HEK293 (cell line): ENCODE measurements at regions not wholly inside any gene's neighbourhood (a gene's known extent, or its start where the extent isn't known, plus 50 kb on each side); places are given as distances from the start of the nearest gene placed in this dataset.

Experiments used
- CTCF ChIA-PET: fragments of 350-600 bp; formaldehyde crosslinking; extraction: SDS; loops from one replicate; lab custom pipeline; 2021; ENCODE audit warnings: antibody characterized with exemption; lab: Yijun Ruan, JAX
- POLR2A ChIA-PET: fragments of 300-600 bp; formaldehyde crosslinking; extraction: SDS; loops from one replicate; lab custom pipeline; 2020; ENCODE audit warnings: antibody characterized with exemption, inconsistent platforms; lab: Yijun Ruan, JAX
- H3K27ac ChIP-seq: fragments of 200-500 bp; sonication (Bioruptor generic); 2 replicates; pipeline ENCODE4 v1.5.1; 2014; ENCODE audit warnings: low read depth, low read length, control low read depth, inconsistent platforms; ENCODE audit errors: extremely low read depth
- H3K36me3 ChIP-seq, 2 experiments: fragments of 200-500 bp in 1 of 2; sonication (Bioruptor generic) in 1 of 2; 1 replicate in 1 of 2; 2 replicates in 1 of 2; pipeline ENCODE4 v1.5.1; 2014 to 2017; ENCODE audit warnings: inconsistent platforms in 2 of 2, low read length in 2 of 2; ENCODE audit not compliant: control insufficient read depth in 2 of 2, insufficient read depth in 1 of 2
- H3K4me1 ChIP-seq: fragments of 200-500 bp; sonication (Bioruptor generic); 2 replicates; pipeline ENCODE4 v1.5.1; 2014; ENCODE audit warnings: mild to moderate bottlenecking, low read length, inconsistent platforms; ENCODE audit not compliant: control insufficient read depth, insufficient read depth
- H3K4me3 ChIP-seq: 2 replicates; pipeline ENCODE4 v1.5.1; 2011; ENCODE audit warnings: low read depth, mild to moderate bottlenecking, control low read depth, low read length, moderate library complexity
- H3K9me3 ChIP-seq: fragments of 200-500 bp; sonication (Bioruptor generic); 2 replicates; pipeline ENCODE4 v1.5.1; 2014; ENCODE audit warnings: low read depth, low read length, inconsistent platforms; ENCODE audit not compliant: control insufficient read depth, insufficient read depth
- BCL11A ChIP-seq: fragments of 450-650 bp; formaldehyde crosslinking; IDR thresholded peaks from 2 replicates; pipeline ENCODE4 v1.5.1; 2016; ENCODE audit warnings: low read depth, missing biosample characterization, missing genetic modification characterization
- FEZF1 ChIP-seq: fragments of 450-650 bp; formaldehyde crosslinking; IDR thresholded peaks from 2 replicates; pipeline ENCODE4 v1.5.1; 2016; ENCODE audit warnings: missing biosample characterization, missing genetic modification characterization
- GLI4 ChIP-seq: fragments of 450-650 bp; formaldehyde crosslinking; IDR thresholded peaks from 2 replicates; pipeline ENCODE4 v1.5.1; 2016; ENCODE audit warnings: missing biosample characterization, missing genetic modification characterization
- KLF8 ChIP-seq: fragments of 450-650 bp; formaldehyde crosslinking; IDR thresholded peaks from 2 replicates; pipeline ENCODE4 v1.5.1; 2016; ENCODE audit warnings: missing biosample characterization, missing genetic modification characterization
- SP3 ChIP-seq: fragments of 450-650 bp; formaldehyde crosslinking; IDR thresholded peaks from 2 replicates; pipeline ENCODE4 v1.5.1; 2016; ENCODE audit warnings: missing biosample characterization, missing genetic modification characterization
- TCF7L2 ChIP-seq: IDR thresholded peaks from 2 replicates; pipeline ENCODE4 v1.6.1; 2011; ENCODE audit warnings: low read depth, mild to moderate bottlenecking, inconsistent platforms, low read length, moderate library complexity, borderline replicate concordance
- ZBTB44 ChIP-seq: fragments of 450-650 bp; IDR thresholded peaks from 2 replicates; pipeline ENCODE4 v1.5.1; 2018; ENCODE audit warnings: missing biosample characterization, mild to moderate bottlenecking, missing genetic modification characterization
- ZBTB48 ChIP-seq: fragments of 450-650 bp; formaldehyde crosslinking; IDR thresholded peaks from 2 replicates; pipeline ENCODE4 v1.5.1; 2016; ENCODE audit warnings: missing biosample characterization, missing genetic modification characterization
- ZBTB8A ChIP-seq: fragments of 450-650 bp; formaldehyde crosslinking; IDR thresholded peaks from 2 replicates; pipeline ENCODE4 v1.5.1; 2016; ENCODE audit warnings: missing biosample characterization, missing genetic modification characterization
- ZNF121 ChIP-seq: fragments of 450-650 bp; formaldehyde crosslinking; IDR thresholded peaks from 2 replicates; pipeline ENCODE4 v1.5.1; 2016; ENCODE audit warnings: missing biosample characterization, missing genetic modification characterization
- ZNF157 ChIP-seq: fragments of 450-650 bp; formaldehyde crosslinking; IDR thresholded peaks from 2 replicates; pipeline ENCODE4 v1.5.1; 2016; ENCODE audit warnings: missing biosample characterization, missing genetic modification characterization
- ZNF202 ChIP-seq: fragments of 450-650 bp; formaldehyde crosslinking; IDR thresholded peaks from 2 replicates; pipeline ENCODE4 v1.5.1; 2016; ENCODE audit warnings: missing biosample characterization, missing genetic modification characterization, borderline replicate concordance
- ZNF426 ChIP-seq: fragments of 450-650 bp; formaldehyde crosslinking; IDR thresholded peaks from 2 replicates; pipeline ENCODE4 v1.5.1; 2017; ENCODE audit warnings: missing biosample characterization, missing genetic modification characterization, mild to moderate bottlenecking, inconsistent platforms, moderate library complexity
- ZNF571 ChIP-seq: fragments of 450-650 bp; formaldehyde crosslinking; IDR thresholded peaks from 2 replicates; pipeline ENCODE4 v1.5.0; 2017; ENCODE audit warnings: missing biosample characterization, missing genetic modification characterization
- ZNF623 ChIP-seq: fragments of 450-650 bp; formaldehyde crosslinking; IDR thresholded peaks from 2 replicates; pipeline ENCODE4 v1.5.1; 2016; ENCODE audit warnings: missing biosample characterization, missing genetic modification characterization
- ZNF768 ChIP-seq: fragments of 450-650 bp; formaldehyde crosslinking; IDR thresholded peaks from 2 replicates; pipeline ENCODE4 v1.5.1; 2018; ENCODE audit warnings: missing biosample characterization, mild to moderate bottlenecking, missing genetic modification characterization
- ZNF843 ChIP-seq: fragments of 450-650 bp; formaldehyde crosslinking; IDR thresholded peaks from 2 replicates; pipeline ENCODE4 v1.5.1; 2016; ENCODE audit warnings: missing biosample characterization, missing genetic modification characterization
- TF ChIP-seq, protein P1 (sequence below): fragments of 450-650 bp; formaldehyde crosslinking; IDR thresholded peaks from 2 replicates; pipeline ENCODE4 v1.5.1; 2017; ENCODE audit warnings: missing biosample characterization, missing genetic modification characterization
- TF ChIP-seq, protein P2 (sequence below): fragments of 450-650 bp; formaldehyde crosslinking; IDR thresholded peaks from 2 replicates; pipeline ENCODE4 v1.5.1; 2017; ENCODE audit warnings: missing biosample characterization, missing genetic modification characterization
- TF ChIP-seq, protein P3 (sequence below): fragments of 450-650 bp; formaldehyde crosslinking; IDR thresholded peaks from 2 replicates; pipeline ENCODE4 v1.5.1; 2016; ENCODE audit warnings: missing biosample characterization, missing genetic modification characterization
- TF ChIP-seq, protein P4 (sequence below): fragments of 450-650 bp; formaldehyde crosslinking; IDR thresholded peaks from 2 replicates; pipeline ENCODE4 v1.5.1; 2016; ENCODE audit warnings: missing biosample characterization, missing genetic modification characterization
- TF ChIP-seq, protein P5 (sequence below): fragments of 450-650 bp; formaldehyde crosslinking; IDR thresholded peaks from 2 replicates; pipeline ENCODE4 v1.5.1; 2016; ENCODE audit warnings: missing biosample characterization, missing genetic modification characterization
- TF ChIP-seq, protein P6 (sequence below): fragments of 450-650 bp; formaldehyde crosslinking; conservative IDR thresholded peaks from 2 replicates; pipeline ENCODE4 v1.5.1; 2016; ENCODE audit warnings: low read depth, missing biosample characterization, missing genetic modification characterization

DNA sequence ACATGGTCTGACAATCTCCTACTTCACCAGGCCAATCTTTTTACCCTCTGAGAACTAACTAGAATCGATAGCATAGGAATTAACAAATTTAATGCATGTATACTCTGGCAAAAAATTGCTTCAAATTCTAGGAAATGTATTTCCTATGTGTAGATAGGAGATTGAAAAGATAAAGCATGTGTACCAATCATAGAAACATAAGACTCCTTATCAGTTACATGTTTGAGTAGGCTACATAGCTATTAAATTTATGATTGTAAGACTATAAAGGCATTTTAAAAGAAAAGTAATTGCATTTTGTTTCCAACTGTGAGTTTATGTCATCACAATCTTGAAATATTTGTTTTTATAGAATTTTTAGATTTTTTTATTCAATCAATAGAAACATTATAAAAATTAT is 196.6 kb upstream of the HEY2 start:
- Histone ChIP-seq H3K9me3 (no peaks in the 10 kb centered on the region), H3K4me3 (no peak overlapping the region), H3K36me3 (no peaks in the 10 kb centered on the region), H3K4me1 (no peaks in the 10 kb centered on the region), H3K27ac (no peak overlapping the region)
- ChIA-PET POLR2A (interaction anchor here (0.9 kb wide), 1 partner anchor 18 kb away, joined by 3 read pairs; no protein-coding TSS in a partner anchor), CTCF (interaction anchor here (0.6 kb wide), 1 partner anchor 45 kb away, joined by 3 read pairs; no protein-coding TSS in a partner anchor)
- 0 out of 2 replicates have a peak, but pooled peaks have one; percentile 20 for TF ChIP-seq ZBTB8A (tag by site-specific recombination)
- no peak for TF ChIP-seq ZNF121 (tag by site-specific recombination)
- peak; percentile 69; the same call in 1 of the 2 replicates for TF ChIP-seq ZNF843 (tag by site-specific recombination)
- TF ChIP-seq SP3 (tag by site-specific recombination): no peak
- TF ChIP-seq ZNF202 (tag by site-specific recombination): no peak
- TF ChIP-seq FEZF1 (tag by site-specific recombination): peak; percentile 40; the same call in 1 of the 2 replicates
- TF ChIP-seq, protein P1, sequence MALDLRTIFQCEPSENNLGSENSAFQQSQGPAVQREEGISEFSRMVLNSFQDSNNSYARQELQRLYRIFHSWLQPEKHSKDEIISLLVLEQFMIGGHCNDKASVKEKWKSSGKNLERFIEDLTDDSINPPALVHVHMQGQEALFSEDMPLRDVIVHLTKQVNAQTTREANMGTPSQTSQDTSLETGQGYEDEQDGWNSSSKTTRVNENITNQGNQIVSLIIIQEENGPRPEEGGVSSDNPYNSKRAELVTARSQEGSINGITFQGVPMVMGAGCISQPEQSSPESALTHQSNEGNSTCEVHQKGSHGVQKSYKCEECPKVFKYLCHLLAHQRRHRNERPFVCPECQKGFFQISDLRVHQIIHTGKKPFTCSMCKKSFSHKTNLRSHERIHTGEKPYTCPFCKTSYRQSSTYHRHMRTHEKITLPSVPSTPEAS: no peak
- TF ChIP-seq ZNF426 (tag by site-specific recombination): no peak
- no peak for TF ChIP-seq KLF8 (tag by site-specific recombination)
- TF ChIP-seq ZNF768 (tag by site-specific recombination): no peak
- TF ChIP-seq ZBTB44 (tag by site-specific recombination): 0 out of 2 replicates have a peak, but pooled peaks have one; percentile 30
- TF ChIP-seq, protein P2, sequence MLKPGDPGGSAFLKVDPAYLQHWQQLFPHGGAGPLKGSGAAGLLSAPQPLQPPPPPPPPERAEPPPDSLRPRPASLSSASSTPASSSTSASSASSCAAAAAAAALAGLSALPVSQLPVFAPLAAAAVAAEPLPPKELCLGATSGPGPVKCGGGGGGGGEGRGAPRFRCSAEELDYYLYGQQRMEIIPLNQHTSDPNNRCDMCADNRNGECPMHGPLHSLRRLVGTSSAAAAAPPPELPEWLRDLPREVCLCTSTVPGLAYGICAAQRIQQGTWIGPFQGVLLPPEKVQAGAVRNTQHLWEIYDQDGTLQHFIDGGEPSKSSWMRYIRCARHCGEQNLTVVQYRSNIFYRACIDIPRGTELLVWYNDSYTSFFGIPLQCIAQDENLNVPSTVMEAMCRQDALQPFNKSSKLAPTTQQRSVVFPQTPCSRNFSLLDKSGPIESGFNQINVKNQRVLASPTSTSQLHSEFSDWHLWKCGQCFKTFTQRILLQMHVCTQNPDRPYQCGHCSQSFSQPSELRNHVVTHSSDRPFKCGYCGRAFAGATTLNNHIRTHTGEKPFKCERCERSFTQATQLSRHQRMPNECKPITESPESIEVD (tag by site-specific recombination): peak; percentile 68
- TF ChIP-seq, protein P3, sequence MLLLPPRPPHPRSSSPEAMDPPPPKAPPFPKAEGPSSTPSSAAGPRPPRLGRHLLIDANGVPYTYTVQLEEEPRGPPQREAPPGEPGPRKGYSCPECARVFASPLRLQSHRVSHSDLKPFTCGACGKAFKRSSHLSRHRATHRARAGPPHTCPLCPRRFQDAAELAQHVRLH (tag by site-specific recombination): no peak
- TF ChIP-seq, protein P4, sequence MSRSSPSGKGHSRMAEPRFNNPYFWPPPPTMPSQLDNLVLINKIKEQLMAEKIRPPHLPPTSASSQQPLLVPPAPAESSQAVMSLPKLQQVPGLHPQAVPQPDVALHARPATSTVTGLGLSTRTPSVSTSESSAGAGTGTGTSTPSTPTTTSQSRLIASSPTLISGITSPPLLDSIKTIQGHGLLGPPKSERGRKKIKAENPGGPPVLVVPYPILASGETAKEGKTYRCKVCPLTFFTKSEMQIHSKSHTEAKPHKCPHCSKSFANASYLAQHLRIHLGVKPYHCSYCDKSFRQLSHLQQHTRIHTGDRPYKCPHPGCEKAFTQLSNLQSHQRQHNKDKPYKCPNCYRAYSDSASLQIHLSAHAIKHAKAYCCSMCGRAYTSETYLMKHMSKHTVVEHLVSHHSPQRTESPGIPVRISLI (tag by site-specific recombination): no peak

DNA sequence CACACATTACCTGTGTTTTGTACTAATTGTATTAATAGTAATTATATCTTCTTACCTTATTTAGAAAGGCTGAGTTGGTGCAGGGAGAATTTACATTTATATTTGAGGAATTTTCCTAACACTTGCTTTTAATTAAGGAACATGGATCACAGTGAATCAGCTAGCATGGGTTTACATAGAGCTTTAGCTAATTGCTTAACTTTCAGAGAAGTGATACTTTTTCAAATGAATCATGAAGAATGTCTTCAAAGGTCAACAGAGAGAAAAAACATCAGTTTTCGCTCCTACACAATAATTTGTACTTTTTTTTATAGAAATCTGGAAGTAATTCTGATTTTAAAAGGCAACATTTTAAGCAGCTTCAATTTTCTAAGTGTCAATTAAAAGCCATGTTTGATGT is 195.0 kb upstream of the HEY2 start:
- no peak overlapping the region for H3K4me3 ChIP-seq
- H3K4me1 ChIP-seq: no peaks in the 10 kb centered on the region
- no peaks in the 10 kb centered on the region for H3K9me3 ChIP-seq
- POLR2A ChIA-PET: no interaction called here
- H3K36me3 ChIP-seq: no peaks in the 10 kb centered on the region
- no peak overlapping the region for H3K27ac ChIP-seq
- CTCF ChIA-PET: no interaction called here
- TF ChIP-seq, protein P5, sequence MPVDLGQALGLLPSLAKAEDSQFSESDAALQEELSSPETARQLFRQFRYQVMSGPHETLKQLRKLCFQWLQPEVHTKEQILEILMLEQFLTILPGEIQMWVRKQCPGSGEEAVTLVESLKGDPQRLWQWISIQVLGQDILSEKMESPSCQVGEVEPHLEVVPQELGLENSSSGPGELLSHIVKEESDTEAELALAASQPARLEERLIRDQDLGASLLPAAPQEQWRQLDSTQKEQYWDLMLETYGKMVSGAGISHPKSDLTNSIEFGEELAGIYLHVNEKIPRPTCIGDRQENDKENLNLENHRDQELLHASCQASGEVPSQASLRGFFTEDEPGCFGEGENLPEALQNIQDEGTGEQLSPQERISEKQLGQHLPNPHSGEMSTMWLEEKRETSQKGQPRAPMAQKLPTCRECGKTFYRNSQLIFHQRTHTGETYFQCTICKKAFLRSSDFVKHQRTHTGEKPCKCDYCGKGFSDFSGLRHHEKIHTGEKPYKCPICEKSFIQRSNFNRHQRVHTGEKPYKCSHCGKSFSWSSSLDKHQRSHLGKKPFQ (tag by site-specific recombination): no peak
- TF ChIP-seq GLI4 (tag by site-specific recombination): no peak
- TF ChIP-seq TCF7L2: no peak
- TF ChIP-seq ZBTB48 (tag by site-specific recombination): no peak
- TF ChIP-seq ZNF157 (tag by site-specific recombination): no peak
- no peak for TF ChIP-seq ZNF623 (tag by site-specific recombination)
- no peak for TF ChIP-seq ZNF571
- no peak for TF ChIP-seq BCL11A (tag by site-specific recombination)
- TF ChIP-seq, protein P6, sequence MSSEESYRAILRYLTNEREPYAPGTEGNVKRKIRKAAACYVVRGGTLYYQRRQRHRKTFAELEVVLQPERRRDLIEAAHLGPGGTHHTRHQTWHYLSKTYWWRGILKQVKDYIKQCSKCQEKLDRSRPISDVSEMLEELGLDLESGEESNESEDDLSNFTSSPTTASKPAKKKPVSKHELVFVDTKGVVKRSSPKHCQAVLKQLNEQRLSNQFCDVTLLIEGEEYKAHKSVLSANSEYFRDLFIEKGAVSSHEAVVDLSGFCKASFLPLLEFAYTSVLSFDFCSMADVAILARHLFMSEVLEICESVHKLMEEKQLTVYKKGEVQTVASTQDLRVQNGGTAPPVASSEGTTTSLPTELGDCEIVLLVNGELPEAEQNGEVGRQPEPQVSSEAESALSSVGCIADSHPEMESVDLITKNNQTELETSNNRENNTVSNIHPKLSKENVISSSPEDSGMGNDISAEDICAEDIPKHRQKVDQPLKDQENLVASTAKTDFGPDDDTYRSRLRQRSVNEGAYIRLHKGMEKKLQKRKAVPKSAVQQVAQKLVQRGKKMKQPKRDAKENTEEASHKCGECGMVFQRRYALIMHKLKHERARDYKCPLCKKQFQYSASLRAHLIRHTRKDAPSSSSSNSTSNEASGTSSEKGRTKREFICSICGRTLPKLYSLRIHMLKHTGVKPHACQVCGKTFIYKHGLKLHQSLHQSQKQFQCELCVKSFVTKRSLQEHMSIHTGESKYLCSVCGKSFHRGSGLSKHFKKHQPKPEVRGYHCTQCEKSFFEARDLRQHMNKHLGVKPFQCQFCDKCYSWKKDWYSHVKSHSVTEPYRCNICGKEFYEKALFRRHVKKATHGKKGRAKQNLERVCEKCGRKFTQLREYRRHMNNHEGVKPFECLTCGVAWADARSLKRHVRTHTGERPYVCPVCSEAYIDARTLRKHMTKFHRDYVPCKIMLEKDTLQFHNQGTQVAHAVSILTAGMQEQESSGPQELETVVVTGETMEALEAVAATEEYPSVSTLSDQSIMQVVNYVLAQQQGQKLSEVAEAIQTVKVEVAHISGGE: no peak
